Breast epithelium (tissue), 4 donors: ENCODE measurements at regions not wholly inside any gene's neighbourhood (a gene's known extent, or its start where the extent isn't known, plus 50 kb on each side); places are given as distances from the start of the nearest gene placed in this dataset.

Experiments
- DNase-seq, 2 donors: peaks; one replicate each; pipeline ENCODE4 v3.0.0-alpha.2; 2019; ENCODE audit warnings: low spot score in 2 of 2
- H3K27ac ChIP-seq, 2 donors: fragments of 200-600 bp; sonication (generic) in 1 of 2; one replicate each; pipeline ENCODE4 v1.5.1; 2016 to 2019; ENCODE audit warnings: mild to moderate bottlenecking in 1 of 2
- H3K27me3 ChIP-seq, 2 donors: fragments of 200-600 bp; sonication (generic) in 1 of 2; one replicate each; pipeline versions ENCODE4 v1.5.1 to v1.6.0; 2017 to 2019; ENCODE audit warnings: control low read depth in 1 of 2, mild to moderate bottlenecking in 1 of 2
- H3K36me3 ChIP-seq: fragments of 200-600 bp; one replicate; pipeline ENCODE4 v1.5.1; 2019
- H3K4me1 ChIP-seq, 2 donors: fragments of 200-600 bp; sonication (generic); one replicate each; pipeline ENCODE4 v1.5.1; 2016 to 2019; ENCODE audit warnings: control low read depth in 1 of 2
- H3K4me3 ChIP-seq, 3 donors: fragments of 200-600 bp; sonication (generic); 1 replicate in 2 of 3; 2 replicates in 1 of 3; pipeline ENCODE4 v1.5.1; 2016 to 2019; ENCODE audit warnings: mild to moderate bottlenecking in 3 of 3, moderate library complexity in 2 of 3
- H3K9me3 ChIP-seq, 2 donors: fragments of 200-600 bp; sonication (generic) in 1 of 2; one replicate each; pipeline ENCODE4 v1.5.1; 2016 to 2019; ENCODE audit warnings: control low read depth in 1 of 2
- POLR2A ChIP-seq: fragments of 450-650 bp; IDR thresholded peaks from one replicate; pipeline ENCODE4 v1.6.1; 2016; ENCODE audit warnings: antibody characterized with exemption, mild to moderate bottlenecking, moderate library complexity
- POLR2AphosphoS5 ChIP-seq, 3 donors: sonication (generic); formaldehyde crosslinking; IDR thresholded peaks; one replicate each; pipeline ENCODE4 v1.6.1; 2017; ENCODE audit warnings: antibody characterized with exemption in 3 of 3
- intact Hi-C: fragments of 100-400 bp; cut with DNase I; formaldehyde crosslinking; loops from one replicate; pipeline ENCODE4 v1.15.1; 2023; ENCODE audit warnings: low total_unique reads
- TF ChIP-seq, protein P1 (sequence below), 3 donors: fragments of 450-650 bp; IDR thresholded peaks; one replicate each; pipeline ENCODE4 v1.5.1; 2016 to 2017; ENCODE audit warnings: antibody characterized with exemption in 3 of 3, mild to moderate bottlenecking in 3 of 3, moderate library complexity in 3 of 3

DNA sequence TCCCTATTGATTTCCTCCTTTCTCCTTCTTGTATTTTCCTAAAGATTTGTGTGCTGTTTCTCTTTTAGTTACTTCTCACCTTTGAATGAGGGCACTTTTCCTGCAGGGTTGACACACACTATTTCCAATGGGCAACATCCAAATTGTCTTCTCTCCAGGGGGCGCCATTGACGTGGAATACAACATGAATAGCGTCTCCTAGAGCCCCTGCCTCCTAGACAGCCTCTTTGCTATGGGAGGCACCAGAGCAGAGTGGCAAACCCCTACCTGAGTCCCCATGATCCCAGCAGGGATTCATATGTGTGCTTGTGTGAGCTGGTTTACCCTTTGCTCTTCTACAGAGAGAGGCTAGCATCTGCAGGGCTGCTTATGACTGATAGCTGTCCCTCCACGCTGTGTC lies 61.3 kb upstream of the ITSN2 start:
- Histone ChIP-seq H3K4me1 (no peaks in the 10 kb centered on the region), H3K36me3 (no peaks in the 10 kb centered on the region), H3K27ac (no peak overlapping the region), H3K27me3 (no peaks in the 10 kb centered on the region), H3K9me3 (no peaks in the 10 kb centered on the region), H3K4me3 (no peak overlapping the region)
- TF ChIP-seq POLR2AphosphoS5 (IDR thresholded peaks at IDR 0.05) = no peak
- TF ChIP-seq, protein P1, sequence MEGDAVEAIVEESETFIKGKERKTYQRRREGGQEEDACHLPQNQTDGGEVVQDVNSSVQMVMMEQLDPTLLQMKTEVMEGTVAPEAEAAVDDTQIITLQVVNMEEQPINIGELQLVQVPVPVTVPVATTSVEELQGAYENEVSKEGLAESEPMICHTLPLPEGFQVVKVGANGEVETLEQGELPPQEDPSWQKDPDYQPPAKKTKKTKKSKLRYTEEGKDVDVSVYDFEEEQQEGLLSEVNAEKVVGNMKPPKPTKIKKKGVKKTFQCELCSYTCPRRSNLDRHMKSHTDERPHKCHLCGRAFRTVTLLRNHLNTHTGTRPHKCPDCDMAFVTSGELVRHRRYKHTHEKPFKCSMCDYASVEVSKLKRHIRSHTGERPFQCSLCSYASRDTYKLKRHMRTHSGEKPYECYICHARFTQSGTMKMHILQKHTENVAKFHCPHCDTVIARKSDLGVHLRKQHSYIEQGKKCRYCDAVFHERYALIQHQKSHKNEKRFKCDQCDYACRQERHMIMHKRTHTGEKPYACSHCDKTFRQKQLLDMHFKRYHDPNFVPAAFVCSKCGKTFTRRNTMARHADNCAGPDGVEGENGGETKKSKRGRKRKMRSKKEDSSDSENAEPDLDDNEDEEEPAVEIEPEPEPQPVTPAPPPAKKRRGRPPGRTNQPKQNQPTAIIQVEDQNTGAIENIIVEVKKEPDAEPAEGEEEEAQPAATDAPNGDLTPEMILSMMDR (IDR thresholded peaks at IDR 0.05) = peak in 2 of 3 donors; percentile 41 to 48
- TF ChIP-seq POLR2A = no peak
- peak in 1 of 2 donors; percentile 59 for DNase-seq
- intact Hi-C loops = no loop called here

DNA sequence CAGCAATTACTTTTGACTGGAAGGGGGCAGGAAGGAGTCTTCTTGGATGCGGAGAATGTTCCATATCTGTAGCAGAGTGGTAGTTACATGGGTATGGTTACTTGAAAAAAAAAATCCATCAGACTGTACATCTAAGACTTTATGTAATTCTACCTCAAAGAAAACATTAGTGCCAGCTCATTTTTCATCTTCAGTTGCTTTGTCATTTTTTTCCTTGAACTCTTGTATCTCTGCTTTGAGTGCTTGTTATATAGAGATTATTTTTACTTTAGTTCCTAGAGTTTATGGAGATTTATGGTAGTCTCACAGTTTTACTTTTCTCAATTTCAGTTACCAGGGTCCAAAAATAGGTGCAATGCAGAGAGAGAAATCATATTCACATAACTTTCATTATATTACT lies 60.0 kb upstream of the ITSN2 start:
- Histone ChIP-seq H3K27me3 (no peaks in the 10 kb centered on the region), H3K27ac (no peak overlapping the region), H3K36me3 (no peaks in the 10 kb centered on the region), H3K4me3 (no peak overlapping the region), H3K4me1 (no peaks in the 10 kb centered on the region), H3K9me3 (no peaks in the 10 kb centered on the region)
- no peak for DNase-seq
- intact Hi-C loops = no loop called here
- no peak for TF ChIP-seq POLR2A
- no peak for TF ChIP-seq POLR2AphosphoS5 (IDR thresholded peaks at IDR 0.05)
- TF ChIP-seq, protein P1 (IDR thresholded peaks at IDR 0.05) = no peak

DNA sequence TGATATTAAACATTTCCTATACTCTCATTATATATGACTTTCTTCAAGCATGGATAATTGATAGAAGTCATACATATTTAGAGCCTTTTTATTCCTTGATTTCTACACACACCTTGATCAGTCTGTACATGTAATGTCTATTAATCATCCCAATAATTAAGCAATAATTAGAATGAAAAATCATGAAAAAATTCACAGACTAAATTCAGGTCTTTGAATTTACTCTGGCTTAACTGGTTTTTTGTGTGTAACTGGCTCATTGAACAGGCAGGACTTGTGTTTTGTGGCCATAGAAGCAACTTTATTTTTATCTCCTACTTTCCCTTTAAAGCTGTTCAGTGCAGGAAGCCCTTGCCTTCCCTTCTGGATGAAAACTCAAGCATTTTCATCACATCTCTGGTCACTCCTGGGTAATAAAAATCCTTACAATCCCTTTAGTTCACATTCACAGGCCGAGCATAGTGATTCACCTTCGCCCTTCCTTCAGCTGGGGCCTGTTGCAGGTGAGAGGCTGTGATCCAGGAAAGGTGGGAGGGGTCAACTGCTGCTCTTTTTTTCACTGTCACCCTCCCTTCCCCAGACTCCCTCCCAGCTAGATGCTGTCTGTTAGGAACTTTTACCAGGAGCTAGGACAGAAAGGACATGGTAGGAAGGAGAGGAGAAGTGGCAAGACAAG lies 58.0 kb upstream of the ITSN2 start:
- no peak overlapping the region for H3K4me3 ChIP-seq
- no peak for TF ChIP-seq POLR2A
- TF ChIP-seq, protein P1 (IDR thresholded peaks at IDR 0.05) = no peak
- no peak for TF ChIP-seq POLR2AphosphoS5 (IDR thresholded peaks at IDR 0.05)
- no peak overlapping the region for H3K27ac ChIP-seq
- H3K36me3 ChIP-seq = no peaks in the 10 kb centered on the region
- no peaks in the 10 kb centered on the region for H3K9me3 ChIP-seq
- H3K27me3 ChIP-seq = no peaks in the 10 kb centered on the region
- intact Hi-C loops = loop anchor here (10.0 kb wide), 1 partner anchor 406 kb away; no protein-coding TSS in a partner anchor
- H3K4me1 ChIP-seq = no peaks in the 10 kb centered on the region
- DNase-seq = no peak

DNA sequence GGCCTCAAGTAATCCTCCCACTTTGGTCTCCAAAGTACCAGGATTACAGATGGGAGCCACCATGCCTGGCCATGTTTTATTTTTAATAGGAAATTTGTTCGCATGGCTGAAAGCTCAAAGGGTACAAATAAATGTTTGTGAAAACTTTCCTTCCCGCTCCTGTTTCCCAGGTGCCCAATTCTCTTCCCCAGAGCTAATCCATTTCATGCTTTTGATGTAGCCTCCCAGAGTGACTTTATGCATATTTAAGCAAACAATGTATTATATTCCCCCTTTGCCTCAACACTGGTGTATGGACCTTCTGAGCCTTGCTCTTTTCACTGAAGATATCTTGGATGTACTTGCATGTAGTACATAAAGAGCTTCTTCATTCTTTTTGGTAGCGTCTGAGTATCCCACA lies 52.5 kb upstream of the ITSN2 start:
- Histone ChIP-seq H3K36me3 (no peaks in the 10 kb centered on the region), H3K4me3 (no peak overlapping the region), H3K4me1 (no peaks in the 10 kb centered on the region), H3K27ac (no peak overlapping the region), H3K9me3 (no peaks in the 10 kb centered on the region), H3K27me3 (no peaks in the 10 kb centered on the region)
- no peak for DNase-seq
- intact Hi-C loops = loop anchor here (10.0 kb wide), 1 partner anchor 412 kb away; no protein-coding TSS in a partner anchor
- TF ChIP-seq POLR2AphosphoS5 (IDR thresholded peaks at IDR 0.05) = no peak

DNA sequence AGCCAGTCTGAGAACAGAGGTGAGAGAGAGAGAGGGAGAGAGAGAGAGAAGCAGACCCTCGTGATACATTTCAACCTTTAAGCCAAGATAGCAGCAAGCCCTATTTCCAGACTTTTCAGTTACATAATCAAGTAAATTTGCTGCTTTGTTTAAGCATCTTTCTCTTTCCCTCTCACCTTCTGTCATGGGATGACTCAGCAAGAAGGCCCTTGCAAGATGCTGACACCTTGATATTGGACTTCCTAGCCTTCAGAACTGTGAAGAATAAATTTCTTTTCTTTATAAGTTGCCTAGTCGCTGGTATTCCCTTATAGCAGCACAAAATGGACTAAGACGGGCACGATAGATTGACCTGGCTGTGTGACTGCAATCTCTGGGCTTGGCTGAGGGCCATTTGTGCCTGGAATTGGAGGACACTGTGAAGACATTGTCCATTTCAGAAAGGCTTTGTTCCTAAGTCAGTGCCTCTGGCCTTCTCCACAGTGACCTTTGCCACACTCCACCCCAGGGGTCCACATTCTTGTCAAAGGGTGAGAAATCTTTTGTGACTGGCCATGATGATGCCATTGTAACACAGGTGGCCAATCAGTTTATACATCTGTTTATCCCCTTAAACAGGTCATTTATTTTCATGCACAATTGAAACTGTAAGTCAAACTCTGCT lies 51.3 kb upstream of the ITSN2 start:
- Histone ChIP-seq H3K4me3 (no peak overlapping the region), H3K36me3 (no peaks in the 10 kb centered on the region), H3K4me1 (no peaks in the 10 kb centered on the region), H3K27me3 (no peaks in the 10 kb centered on the region), H3K27ac (no peak overlapping the region), H3K9me3 (no peaks in the 10 kb centered on the region)
- no peak for DNase-seq
- TF ChIP-seq POLR2A (no peak), POLR2AphosphoS5 (IDR thresholded peaks at IDR 0.05) (no peak)
- TF ChIP-seq, protein P1 (IDR thresholded peaks at IDR 0.05) = no peak
- intact Hi-C loops = loop anchor here (10.0 kb wide), 1 partner anchor 413 kb away; no protein-coding TSS in a partner anchor
